Lung (tissue), 11 donors: ENCODE measurements at regions not wholly inside any gene's neighbourhood (a gene's known extent, or its start where the extent isn't known, plus 50 kb on each side); places are given as distances from the start of the nearest gene placed in this dataset.

ENCODE experiments used
- ATAC-seq: fragments of 200-7000 bp; cut with Tn5 transposase; one replicate; pipeline ENCODE4 v1.9.1; 2020; ENCODE audit warnings: moderate number of reproducible peaks; ENCODE audit not compliant: insufficient read depth, low FRiP score
- DNase-seq, 3 donors: peaks; one replicate each; pipeline ENCODE4 v3.0.0-alpha.2; 2013 to 2017
- H3K27ac ChIP-seq, 2 donors: one replicate each; pipeline ENCODE4 v1.5.1; 2013; ENCODE audit warnings: mild to moderate bottlenecking in 2 of 2, moderate library complexity in 2 of 2, control low read depth in 1 of 2, inconsistent platforms in 1 of 2, low read depth in 1 of 2, low read length in 1 of 2
- H3K27me3 ChIP-seq, 3 donors: one replicate each; pipeline ENCODE4 v1.5.1; 2013; ENCODE audit warnings: low read length in 2 of 3; ENCODE audit not compliant: control insufficient read depth in 3 of 3, insufficient read depth in 3 of 3
- H3K36me3 ChIP-seq, 4 donors: one replicate each; pipeline ENCODE4 v1.5.1; 2013; ENCODE audit warnings: low read length in 4 of 4, mild to moderate bottlenecking in 1 of 4, moderate library complexity in 1 of 4; ENCODE audit not compliant: control insufficient read depth in 4 of 4, insufficient read depth in 4 of 4
- H3K4me1 ChIP-seq, 5 donors: one replicate each; pipeline ENCODE4 v1.5.1; 2013; ENCODE audit warnings: low read length in 5 of 5, mild to moderate bottlenecking in 2 of 5, moderate library complexity in 1 of 5; ENCODE audit not compliant: control insufficient read depth in 5 of 5, insufficient read depth in 5 of 5
- H3K4me3 ChIP-seq: one replicate; pipeline ENCODE4 v1.5.1; 2013; ENCODE audit warnings: mild to moderate bottlenecking, control low read depth, moderate library complexity
- H3K9ac ChIP-seq, 2 donors: one replicate each; pipeline ENCODE4 v1.5.1; 2013; ENCODE audit warnings: low read length in 2 of 2, control low read depth in 1 of 2; ENCODE audit not compliant: insufficient read depth in 1 of 2
- H3K9me3 ChIP-seq, 4 donors: one replicate each; pipeline ENCODE4 v1.5.1; 2013; ENCODE audit warnings: low read length in 3 of 4, mild to moderate bottlenecking in 1 of 4, moderate library complexity in 1 of 4; ENCODE audit not compliant: control insufficient read depth in 4 of 4, insufficient read depth in 3 of 4
- CTCF ChIP-seq: IDR thresholded peaks from 2 replicates; pipeline ENCODE4 v1.5.1; 2012; ENCODE audit warnings: mild to moderate bottlenecking; ENCODE audit errors: control extremely low read depth, extremely low read depth
- WGBS, 2 donors: extraction: QIAGEN DNeasy Blood & Tissue Kit; methylation state at CpG; one replicate each; pipeline ENCODE4 v1.1.7; 2013; 5-methylcytosine and 5-hydroxymethylcytosine counted together
- donor health status: control.
- donor health status: control.
- donor health status: Bipolar disorder and iron deficiency.
- donor health status: healthy.
- donor health status: DM: yes; HTN: yes; CAD: no.

GRCh38 chr2:187215532-187216240 is 232.4 kb downstream of the CALCRL start:
- Histone ChIP-seq H3K4me3 (no peak overlapping the region), H3K4me1 (no peaks in the 10 kb centered on the region), H3K9ac (no peak overlapping the region), H3K9me3 (peaks cover 0 to 8% (median under 1%) of the 10 kb centered on the region in 4 donors), H3K27ac (no peak overlapping the region), H3K36me3 (no peaks in the 10 kb centered on the region), H3K27me3 (no peaks in the 10 kb centered on the region)
- WGBS, 2 donors = 78 to 100% methylated on average over 1 of the region's 1 CpG
- TF ChIP-seq CTCF = no peak
- DNase-seq (no peak), ATAC-seq (no peak)

GRCh38 chr2:187214306-187214705 is 233.7 kb downstream of the CALCRL start:
- Histone ChIP-seq H3K9me3 (peaks cover 0 to 8% (median 2%) of the 10 kb centered on the region in 4 donors), H3K4me3 (no peak overlapping the region), H3K27ac (no peak overlapping the region), H3K4me1 (no peaks in the 10 kb centered on the region), H3K27me3 (no peaks in the 10 kb centered on the region), H3K9ac (no peak overlapping the region), H3K36me3 (no peaks in the 10 kb centered on the region)
- no peak for DNase-seq
- no peak for ATAC-seq
- WGBS, 2 donors = 83 to 93% methylated on average over 3 of the region's 3 CpGs
- no peak for TF ChIP-seq CTCF

- Histone ChIP-seq H3K4me3 (no peak overlapping the region), H3K4me1 (no peaks in the 10 kb centered on the region), H3K9ac (no peak overlapping the region), H3K36me3 (no peaks in the 10 kb centered on the region), H3K9me3 (peaks cover 0 to 8% (median 2%) of the 10 kb centered on the region in 4 donors), H3K27me3 (no peaks in the 10 kb centered on the region), H3K27ac (no peak overlapping the region)
- ATAC-seq = no peak
- TF ChIP-seq CTCF = no peak
- DNase-seq = no peak
Observed at GRCh38 chr2:187213798-187214197, 234.3 kb downstream of the CALCRL start.

- Histone ChIP-seq H3K9ac (no peak overlapping the region), H3K9me3 (peaks cover 0 to 8% (median 2%) of the 10 kb centered on the region in 4 donors), H3K4me3 (no peak overlapping the region), H3K27me3 (no peaks in the 10 kb centered on the region), H3K36me3 (no peaks in the 10 kb centered on the region), H3K27ac (no peak overlapping the region), H3K4me1 (no peaks in the 10 kb centered on the region)
- DNase-seq = no peak
- 59 to 63% methylated on average over 3 of the region's 3 CpGs for WGBS, 2 donors
- no peak for ATAC-seq
- no peak for TF ChIP-seq CTCF
Observed at GRCh38 chr2:187210726-187211125, 237.3 kb downstream of the CALCRL start.
